LNCaP clone FGC (cell line): ENCODE measurements at regions not wholly inside any gene's neighbourhood (a gene's known extent, or its start where the extent isn't known, plus 50 kb on each side); places are given as distances from the start of the nearest gene placed in this dataset.

ENCODE experiments used
- DNase-seq: peaks from one replicate; pipeline ENCODE4 v3.0.0-alpha.2; 2011; ENCODE audit warnings: low read depth
- H3K4me3 ChIP-seq: 2 replicates; pipeline ENCODE4 v1.5.1; 2011; ENCODE audit warnings: mild to moderate bottlenecking, low read depth, low read length, control low read depth
- TF ChIP-seq, protein P1 (sequence below): IDR thresholded peaks from 2 replicates; pipeline ENCODE4 v1.5.1; 2012; ENCODE audit warnings: mild to moderate bottlenecking; ENCODE audit not compliant: control insufficient read depth, insufficient read depth; ENCODE audit errors: extremely low read depth

DNA sequence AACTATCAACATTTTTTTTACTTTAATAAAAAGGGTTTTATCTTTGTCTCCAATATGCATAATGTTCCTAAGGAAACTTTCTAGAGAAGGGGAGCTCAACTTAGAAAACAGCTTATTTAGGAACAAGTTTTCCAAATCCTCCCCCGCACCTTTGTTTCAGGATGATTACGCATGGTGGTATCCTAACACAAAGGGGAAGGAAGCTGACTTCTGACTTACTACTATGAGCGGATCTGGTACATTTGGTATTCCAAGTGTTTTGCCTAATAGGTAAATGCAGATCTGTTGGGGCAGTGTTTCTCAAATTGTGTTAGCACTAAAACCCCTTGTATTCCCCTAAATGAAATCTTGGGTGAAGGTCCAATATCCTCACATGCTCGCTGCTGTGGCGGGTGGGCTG lies 229.3 kb upstream of the KLF14 start:
- DNase-seq = no peak
- TF ChIP-seq, protein P1, sequence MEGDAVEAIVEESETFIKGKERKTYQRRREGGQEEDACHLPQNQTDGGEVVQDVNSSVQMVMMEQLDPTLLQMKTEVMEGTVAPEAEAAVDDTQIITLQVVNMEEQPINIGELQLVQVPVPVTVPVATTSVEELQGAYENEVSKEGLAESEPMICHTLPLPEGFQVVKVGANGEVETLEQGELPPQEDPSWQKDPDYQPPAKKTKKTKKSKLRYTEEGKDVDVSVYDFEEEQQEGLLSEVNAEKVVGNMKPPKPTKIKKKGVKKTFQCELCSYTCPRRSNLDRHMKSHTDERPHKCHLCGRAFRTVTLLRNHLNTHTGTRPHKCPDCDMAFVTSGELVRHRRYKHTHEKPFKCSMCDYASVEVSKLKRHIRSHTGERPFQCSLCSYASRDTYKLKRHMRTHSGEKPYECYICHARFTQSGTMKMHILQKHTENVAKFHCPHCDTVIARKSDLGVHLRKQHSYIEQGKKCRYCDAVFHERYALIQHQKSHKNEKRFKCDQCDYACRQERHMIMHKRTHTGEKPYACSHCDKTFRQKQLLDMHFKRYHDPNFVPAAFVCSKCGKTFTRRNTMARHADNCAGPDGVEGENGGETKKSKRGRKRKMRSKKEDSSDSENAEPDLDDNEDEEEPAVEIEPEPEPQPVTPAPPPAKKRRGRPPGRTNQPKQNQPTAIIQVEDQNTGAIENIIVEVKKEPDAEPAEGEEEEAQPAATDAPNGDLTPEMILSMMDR = no peak
- no peak overlapping the region for H3K4me3 ChIP-seq

DNA sequence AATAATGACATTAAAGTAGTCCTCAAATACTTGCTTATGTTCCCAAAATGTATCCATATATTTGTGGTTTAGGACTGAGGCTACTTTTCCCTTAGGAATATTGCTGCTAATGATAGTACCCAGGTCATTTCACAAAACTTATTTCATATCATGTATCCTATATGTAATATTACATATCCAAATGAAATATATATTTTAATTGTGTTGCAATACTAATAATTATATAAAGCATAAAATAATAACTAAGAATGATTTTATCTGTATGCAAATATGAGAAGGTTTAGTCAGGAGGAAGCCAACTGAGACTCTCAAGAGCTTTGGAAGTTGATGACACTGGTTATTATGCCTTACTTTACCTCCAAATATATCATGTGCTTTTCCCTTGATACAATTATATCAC lies 231.5 kb upstream of the KLF14 start:
- TF ChIP-seq, protein P1 = no peak
- no peak overlapping the region for H3K4me3 ChIP-seq
- DNase-seq = no peak

DNA sequence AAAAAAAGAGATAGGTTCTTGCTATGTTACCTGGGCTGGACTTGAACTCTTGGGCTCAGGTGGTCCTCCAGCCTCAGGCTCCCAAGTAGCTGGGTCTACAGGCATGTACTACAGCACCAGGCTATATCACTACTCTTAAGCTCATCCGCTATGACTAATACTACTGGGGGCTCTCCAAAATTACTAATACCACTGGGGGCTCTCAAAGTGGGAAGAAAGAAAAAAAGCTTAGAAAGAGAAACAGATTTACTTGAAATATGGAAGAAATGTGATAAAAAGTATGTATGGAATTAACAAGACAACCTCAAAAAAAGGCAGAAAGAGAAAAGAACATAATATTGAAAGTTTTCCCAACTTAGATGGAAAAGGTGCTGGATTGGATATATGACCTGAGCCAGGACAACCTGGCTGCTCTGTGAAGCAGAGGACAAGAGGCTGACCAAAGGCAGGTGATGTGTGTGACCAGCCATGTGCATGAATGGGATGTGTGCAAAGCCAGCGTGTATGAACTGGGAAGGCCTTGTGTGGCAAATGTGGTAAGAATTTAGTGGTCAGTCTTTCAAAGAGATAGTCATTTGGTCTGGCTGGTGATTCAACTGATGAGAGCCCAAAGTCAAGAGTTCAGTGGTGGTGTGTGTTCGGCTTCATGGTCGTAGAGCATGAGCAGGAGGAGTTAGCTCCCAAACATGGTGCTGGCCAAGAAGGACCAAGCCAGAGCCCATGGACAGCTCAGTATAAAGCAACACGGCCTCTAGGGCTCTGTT lies 232.4 kb upstream of the KLF14 start:
- DNase-seq = no peak
- TF ChIP-seq, protein P1 = no peak
- H3K4me3 ChIP-seq = no peak overlapping the region

DNA sequence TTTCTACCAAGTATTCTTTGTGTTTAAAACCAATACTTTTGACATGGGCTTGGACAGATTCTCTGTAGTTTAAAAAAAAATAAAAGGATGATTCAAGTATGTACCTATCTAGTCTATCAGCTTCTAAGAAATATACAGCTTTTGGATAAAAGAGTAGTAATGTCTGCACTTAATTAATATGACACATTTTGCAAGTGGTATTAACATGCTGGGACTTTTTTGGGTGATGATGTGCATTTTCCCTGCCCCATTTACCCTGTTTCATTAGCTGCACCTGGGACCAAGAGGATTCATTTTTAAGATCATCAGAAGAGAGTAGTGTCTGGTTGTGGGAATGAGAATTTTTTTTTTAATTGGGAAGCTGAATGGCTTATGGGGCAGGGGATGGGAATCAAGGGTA lies 236.2 kb upstream of the KLF14 start:
- TF ChIP-seq, protein P1 = no peak
- DNase-seq = no peak
- H3K4me3 ChIP-seq = no peak overlapping the region

DNA sequence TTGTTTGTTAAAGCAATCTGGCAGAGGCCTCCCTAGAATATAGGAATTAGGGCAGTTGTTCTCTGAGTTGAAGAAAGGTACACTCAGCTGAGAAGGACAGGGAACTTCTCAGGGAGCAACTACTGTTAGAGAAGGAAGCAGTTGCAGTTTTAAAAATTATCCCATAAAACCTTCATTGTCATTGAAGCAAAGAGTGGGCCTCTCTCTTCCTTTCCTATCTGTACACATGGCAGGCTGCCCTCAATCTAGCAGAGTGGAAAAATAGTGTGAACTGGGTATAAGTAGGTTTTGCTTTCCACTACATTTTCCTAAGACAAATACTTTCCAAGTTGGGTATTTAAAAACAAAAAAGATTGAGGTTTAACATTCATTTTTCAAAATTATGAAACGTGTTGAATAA lies 236.7 kb upstream of the KLF14 start:
- no peak for DNase-seq
- TF ChIP-seq, protein P1 = no peak
- H3K4me3 ChIP-seq = no peak overlapping the region

DNA sequence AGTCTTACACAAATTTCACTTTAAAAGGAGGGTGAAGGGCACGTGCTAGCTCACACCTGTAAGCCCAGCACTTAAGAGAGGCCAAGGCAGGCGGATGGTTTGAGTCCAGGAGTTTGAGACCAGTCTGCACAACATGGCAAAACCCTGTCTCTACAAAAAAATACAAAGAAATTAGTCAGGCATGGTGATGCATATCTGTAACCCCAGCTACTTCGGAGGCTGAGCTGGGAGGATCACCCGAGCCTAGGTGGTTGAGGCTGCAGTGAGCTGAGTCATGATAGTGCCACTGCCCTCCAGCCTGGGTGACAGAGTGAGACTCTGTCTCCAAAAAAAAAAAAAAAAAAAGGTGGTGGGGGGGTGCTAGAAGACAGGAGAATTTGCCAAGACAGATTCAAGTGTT lies 237.3 kb upstream of the KLF14 start:
- DNase-seq = no peak
- no peak overlapping the region for H3K4me3 ChIP-seq
- TF ChIP-seq, protein P1 = no peak

DNA sequence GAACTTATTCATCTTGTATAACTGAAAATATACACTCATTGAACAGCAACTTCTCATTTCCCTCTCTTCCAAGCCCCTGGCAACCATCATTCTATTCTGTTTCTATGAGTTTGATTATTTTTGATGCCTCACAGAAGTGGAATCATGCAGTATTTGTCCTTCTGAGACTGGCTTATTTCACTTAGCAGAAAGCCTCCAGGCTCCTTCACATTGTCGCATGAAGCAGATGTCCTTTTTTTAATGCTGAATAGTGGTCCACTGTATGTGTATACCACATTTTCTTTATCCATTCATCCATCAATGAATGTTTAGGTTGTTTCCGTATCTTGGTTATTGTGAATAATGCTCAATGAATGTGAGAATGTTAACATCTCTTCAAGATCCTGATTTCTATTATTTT lies 238.2 kb upstream of the KLF14 start:
- H3K4me3 ChIP-seq = no peak overlapping the region
- TF ChIP-seq, protein P1 = no peak
- DNase-seq = no peak
